ENCODE measurements at regions not wholly inside any gene's neighbourhood (a gene's known extent, or its start where the extent isn't known, plus 50 kb on each side); places are given as distances from the start of the nearest gene placed in this dataset.

DNA sequence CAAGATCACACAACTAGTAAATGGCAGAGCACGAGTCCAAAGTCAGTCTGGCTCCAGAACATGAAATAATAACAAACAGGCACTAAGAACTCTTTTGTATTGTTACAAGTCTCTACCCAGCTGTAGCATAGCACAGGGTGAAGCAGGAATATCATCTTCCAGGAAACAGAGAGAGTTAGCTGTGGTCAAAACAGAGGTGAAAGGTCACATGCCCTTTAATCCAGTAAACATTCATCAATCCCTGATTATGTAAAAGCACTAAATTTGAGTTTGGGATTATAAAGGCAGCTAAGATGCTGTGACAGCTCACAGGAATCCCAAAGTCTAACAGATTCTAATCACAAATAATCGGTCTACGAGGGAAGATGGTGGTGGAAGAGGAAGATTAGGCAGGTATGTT is 133.0 kb upstream of the ASTN2 start:
- Histone ChIP-seq H3K36me3 (ENCODE audit: insufficient read depth, low read length) (no peaks in the 10 kb centered on the region), H2AFZ (ENCODE audit: low read length) (no peak overlapping the region), H3K4me2 (ENCODE audit: low read depth, low read length, poor library complexity, severe bottlenecking) (no peak overlapping the region), H3F3A (ENCODE audit: low read depth) (no peaks in the 10 kb centered on the region), H3K27me3 (ENCODE audit: insufficient read depth, low read length, poor library complexity, severe bottlenecking) (no peaks in the 10 kb centered on the region), H3K9me2 (replicated peaks; ENCODE audit: low read depth, low read length) (no peaks in the 10 kb centered on the region), H3K9ac (ENCODE audit: low read depth, low read length, poor library complexity, severe bottlenecking) (no peak overlapping the region), H3K79me2 (ENCODE audit: insufficient read depth, low read length) (no peaks in the 10 kb centered on the region), H4K20me1 (ENCODE audit: insufficient read depth, low read length, poor library complexity, severe bottlenecking) (no peaks in the 10 kb centered on the region), H3K9me3 (ENCODE audit: insufficient read depth, low read depth, low read length) (no peaks in the 10 kb centered on the region), H3K4me1 (ENCODE audit: insufficient read depth, low read length, poor library complexity, severe bottlenecking) (no peaks in the 10 kb centered on the region), H3K4me3 (ENCODE audit: low read length, poor library complexity, severe bottlenecking) (no peak overlapping the region)
- TF ChIP-seq EZH2phosphoT487 (IDR thresholded peaks at IDR 0.05; ENCODE audit: borderline replicate concordance) (no peak), CTCF (conservative IDR thresholded peaks at IDR 0.05; ENCODE audit: low read length) (no peak)

DNA sequence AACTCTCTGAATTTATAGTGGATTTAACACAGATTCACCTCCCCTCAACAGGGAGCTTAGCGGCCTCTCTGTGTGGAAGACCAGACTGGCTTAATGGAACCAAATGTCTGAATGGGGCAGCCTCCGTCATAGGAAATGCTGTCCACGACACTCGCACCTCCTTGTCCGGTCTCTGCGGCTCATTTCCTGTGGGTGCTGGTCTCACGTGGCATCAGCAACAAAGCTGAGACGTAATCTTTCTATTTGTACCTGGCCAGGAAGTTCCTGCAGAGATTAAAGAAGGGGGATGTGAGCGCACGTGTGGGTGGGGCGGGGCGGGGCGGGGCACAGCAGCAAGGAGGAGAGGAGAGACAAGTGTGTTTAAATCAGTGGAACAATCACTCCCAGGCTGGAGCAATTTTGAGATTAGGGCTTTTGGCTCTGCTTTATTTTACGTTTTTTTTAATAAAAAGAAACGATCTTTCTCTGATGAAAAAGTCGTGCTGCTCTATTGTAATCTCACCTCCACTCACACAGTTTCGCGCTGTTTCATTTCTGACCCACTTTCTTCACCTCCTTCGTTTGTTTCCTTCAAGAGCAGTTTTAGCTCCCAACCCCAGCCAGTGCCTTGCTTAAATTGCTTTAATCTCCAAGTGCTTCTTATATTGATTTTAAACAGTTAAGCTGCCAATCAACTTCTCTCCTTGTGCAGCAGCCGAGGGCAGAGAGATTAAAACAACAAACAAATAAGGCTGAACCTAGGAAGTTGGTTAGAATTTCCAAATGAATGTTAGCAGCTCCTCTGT is 132.2 kb upstream of the ASTN2 start:
- no peak overlapping the region for H3K4me2 ChIP-seq (ENCODE audit: low read depth, low read length, poor library complexity, severe bottlenecking)
- H3K79me2 ChIP-seq (ENCODE audit: insufficient read depth, low read length) = no peaks in the 10 kb centered on the region
- no peak for TF ChIP-seq EZH2phosphoT487 (IDR thresholded peaks at IDR 0.05; ENCODE audit: borderline replicate concordance)
- no peak for TF ChIP-seq CTCF (conservative IDR thresholded peaks at IDR 0.05; ENCODE audit: low read length)
- no peaks in the 10 kb centered on the region for H4K20me1 ChIP-seq (ENCODE audit: insufficient read depth, low read length, poor library complexity, severe bottlenecking)
- H3F3A ChIP-seq (ENCODE audit: low read depth) = no peaks in the 10 kb centered on the region
- no peaks in the 10 kb centered on the region for H3K36me3 ChIP-seq (ENCODE audit: insufficient read depth, low read length)
- H3K9ac ChIP-seq (ENCODE audit: low read depth, low read length, poor library complexity, severe bottlenecking) = no peak overlapping the region
- no peak overlapping the region for H2AFZ ChIP-seq (ENCODE audit: low read length)
- H3K27me3 ChIP-seq (ENCODE audit: insufficient read depth, low read length, poor library complexity, severe bottlenecking) = no peaks in the 10 kb centered on the region
- H3K4me3 ChIP-seq (ENCODE audit: low read length, poor library complexity, severe bottlenecking) = no peak overlapping the region
- no peaks in the 10 kb centered on the region for H3K4me1 ChIP-seq (ENCODE audit: insufficient read depth, low read length, poor library complexity, severe bottlenecking)
- H3K9me3 ChIP-seq (ENCODE audit: insufficient read depth, low read depth, low read length) = no peaks in the 10 kb centered on the region
- no peaks in the 10 kb centered on the region for H3K9me2 ChIP-seq (replicated peaks; ENCODE audit: low read depth, low read length)

GRCh38 chr9:117545846-117546245 is 131.0 kb upstream of the ASTN2 start:
- Histone ChIP-seq H3K27me3 (ENCODE audit: insufficient read depth, low read length, poor library complexity, severe bottlenecking) (no peaks in the 10 kb centered on the region), H3K4me1 (ENCODE audit: insufficient read depth, low read length, poor library complexity, severe bottlenecking) (no peaks in the 10 kb centered on the region), H3K79me2 (ENCODE audit: insufficient read depth, low read length) (no peaks in the 10 kb centered on the region), H3K4me3 (ENCODE audit: low read length, poor library complexity, severe bottlenecking) (no peak overlapping the region), H3K4me2 (ENCODE audit: low read depth, low read length, poor library complexity, severe bottlenecking) (no peak overlapping the region), H3F3A (ENCODE audit: low read depth) (no peaks in the 10 kb centered on the region), H3K9me3 (ENCODE audit: insufficient read depth, low read depth, low read length) (no peaks in the 10 kb centered on the region; the same call in 1 of the 2 replicates), H2AFZ (ENCODE audit: low read length) (no peak overlapping the region), H3K9me2 (replicated peaks; ENCODE audit: low read depth, low read length) (no peaks in the 10 kb centered on the region), H4K20me1 (ENCODE audit: insufficient read depth, low read length, poor library complexity, severe bottlenecking) (no peaks in the 10 kb centered on the region), H3K36me3 (ENCODE audit: insufficient read depth, low read length) (no peaks in the 10 kb centered on the region), H3K9ac (ENCODE audit: low read depth, low read length, poor library complexity, severe bottlenecking) (no peak overlapping the region)
- TF ChIP-seq CTCF (conservative IDR thresholded peaks at IDR 0.05; ENCODE audit: low read length) (peak; percentile 32; the same call in 1 of the 2 replicates), EZH2phosphoT487 (IDR thresholded peaks at IDR 0.05; ENCODE audit: borderline replicate concordance) (no peak)
